SK-N-SH (cell line): ENCODE measurements at regions not wholly inside any gene's neighbourhood (a gene's known extent, or its start where the extent isn't known, plus 50 kb on each side); places are given as distances from the start of the nearest gene placed in this dataset.
"Not testable (repeated sequence)": the region's sequence is repeated elsewhere in the genome, so short reads cannot be mapped to it uniquely, and the experiment has no call there.

Source experiments
- CTCF ChIA-PET: fragments of 300-600, 350-600 bp; formaldehyde crosslinking; extraction: SDS; loops from one replicate; lab custom pipeline; 2021; lab: Yijun Ruan, JAX
- POLR2A ChIA-PET: fragments of 350-600 bp; sonication (Branson Sonifier 250); formaldehyde crosslinking; extraction: SDS; loops from one replicate; lab custom pipeline; 2020; ENCODE audit warnings: antibody characterized with exemption, inconsistent platforms; lab: Yijun Ruan, JAX
- DNase-seq: peaks from one replicate; pipeline ENCODE4 v3.0.0; 2012
- H2AFZ ChIP-seq: fragments of 200-600 bp; sonication (generic); 2 replicates; pipeline ENCODE4 v1.8.1; 2016; ENCODE audit warnings: antibody characterized with exemption, mild to moderate bottlenecking, low read depth
- H3F3A ChIP-seq: fragments of 200-600 bp; sonication (generic); replicated peaks from 2 replicates; pipeline ENCODE3; 2016; ENCODE audit warnings: antibody characterized with exemption, mild to moderate bottlenecking; ENCODE audit not compliant: insufficient read depth
- H3K27ac ChIP-seq, 2 experiments: fragments of 200-500 bp in 1 of 2; fragments of 200-600 bp in 1 of 2; sonication (Bioruptor generic) in 1 of 2; sonication (generic), shearing (Covaris generic) in 1 of 2; 2 replicates each; pipeline versions ENCODE4 v1.5.1 to v1.6.1; 2014 to 2016; ENCODE audit warnings: low read depth in 2 of 2, inconsistent platforms in 1 of 2, low read length in 1 of 2, mild to moderate bottlenecking in 1 of 2, mixed read lengths in 1 of 2
- H3K27me3 ChIP-seq: fragments of 200-600 bp; sonication (generic), shearing (Covaris generic); 2 replicates; pipeline ENCODE4 v1.6.1; 2016; ENCODE audit warnings: mixed run types; ENCODE audit not compliant: insufficient read depth
- H3K36me3 ChIP-seq, 2 experiments: fragments of 200-500 bp in 1 of 2; fragments of 200-600 bp in 1 of 2; sonication (Bioruptor generic) in 1 of 2; sonication (generic) in 1 of 2; replicated peaks in 1 of 2; 2 replicates each; pipeline versions ENCODE3 to v1.5.1; 2014 to 2016; ENCODE audit warnings: low read length in 1 of 2, mild to moderate bottlenecking in 1 of 2; ENCODE audit not compliant: insufficient read depth in 2 of 2, control insufficient read depth in 1 of 2
- H3K4me1 ChIP-seq, 2 experiments: fragments of 200-500 bp in 1 of 2; fragments of 200-600 bp in 1 of 2; sonication (Bioruptor generic) in 1 of 2; sonication (generic), shearing (Covaris generic) in 1 of 2; 2 replicates each; pipeline versions ENCODE4 v1.5.1 to v1.6.1; 2014 to 2016; ENCODE audit warnings: low read depth in 1 of 2, low read length in 1 of 2, mixed run types in 1 of 2; ENCODE audit not compliant: insufficient read depth in 2 of 2, control insufficient read depth in 1 of 2
- H3K4me2 ChIP-seq: fragments of 200-600 bp; sonication (generic), shearing (Covaris generic); 2 replicates; pipeline ENCODE4 v1.6.1; 2017; ENCODE audit warnings: mixed run types
- H3K4me3 ChIP-seq, 2 experiments: fragments of 200-500 bp in 1 of 2; fragments of 200-600 bp in 1 of 2; sonication (Bioruptor generic) in 1 of 2; sonication (generic), shearing (Covaris generic) in 1 of 2; 2 replicates each; pipeline versions ENCODE4 v1.5.1 to v1.8.1; 2014 to 2016; ENCODE audit warnings: low read depth in 2 of 2, inconsistent platforms in 1 of 2, low read length in 1 of 2, mild to moderate bottlenecking in 1 of 2, mixed read lengths in 1 of 2, moderate library complexity in 1 of 2
- H3K79me2 ChIP-seq: fragments of 200-600 bp; sonication (generic); 2 replicates; pipeline ENCODE4 v1.8.1; 2017; ENCODE audit warnings: mild to moderate bottlenecking; ENCODE audit not compliant: insufficient read depth
- H3K9ac ChIP-seq: fragments of 200-600 bp; sonication (generic); 2 replicates; pipeline ENCODE4 v1.6.1; 2017; ENCODE audit warnings: mixed run types
- H3K9me2 ChIP-seq: fragments of 200-600 bp; sonication (generic); 2 replicates; pipeline ENCODE4 v1.6.1; 2017; ENCODE audit warnings: mixed run types
- H3K9me3 ChIP-seq: fragments of 200-600 bp; sonication (generic); 2 replicates; pipeline ENCODE4 v1.6.1; 2017; ENCODE audit warnings: mixed run types, mild to moderate bottlenecking, moderate library complexity
- H4K20me1 ChIP-seq: fragments of 200-600 bp; sonication (generic); 2 replicates; pipeline ENCODE4 v1.6.1; 2017; ENCODE audit warnings: mild to moderate bottlenecking, mixed run types; ENCODE audit not compliant: insufficient read depth
- CHD2 ChIP-seq: fragments of 150-350 bp; IDR thresholded peaks from 2 replicates; pipeline ENCODE4 v1.6.1; 2018; ENCODE audit warnings: low read length; ENCODE audit not compliant: partially characterized antibody
- CTCF ChIP-seq: fragments of 200-600 bp; sonication (generic); IDR thresholded peaks from 2 replicates; pipeline ENCODE4 v1.6.1; 2017; ENCODE audit warnings: antibody characterized with exemption, mild to moderate bottlenecking, moderate library complexity
- EZH2phosphoT487 ChIP-seq: fragments of 200-600 bp; sonication (generic); IDR thresholded peaks from 2 replicates; pipeline ENCODE4 v1.6.1; 2017; ENCODE audit warnings: low read depth, mixed run types, mild to moderate bottlenecking, antibody characterized with exemption, moderate library complexity, borderline replicate concordance
- FOSL2 ChIP-seq: IDR thresholded peaks from 2 replicates; pipeline ENCODE4 v1.4.0; 2012; ENCODE audit warnings: low read depth, mild to moderate bottlenecking, moderate library complexity, borderline replicate concordance
- FOXJ3 ChIP-seq: sonication (generic); formaldehyde crosslinking; IDR thresholded peaks from 2 replicates; pipeline ENCODE4 v1.5.1; 2020; ENCODE audit warnings: mild to moderate bottlenecking, missing genetic modification reagents
- GABPA ChIP-seq: IDR thresholded peaks from 2 replicates; pipeline ENCODE4 v1.4.0; 2012; ENCODE audit warnings: low read depth, mild to moderate bottlenecking
- GATA2 ChIP-seq: sonication (generic); formaldehyde crosslinking; IDR thresholded peaks from 2 replicates; pipeline ENCODE4 v1.5.0; 2020; ENCODE audit warnings: mild to moderate bottlenecking, missing genetic modification reagents
- MXI1 ChIP-seq: IDR thresholded peaks from 2 replicates; pipeline ENCODE4 v1.6.1; 2012; ENCODE audit warnings: mild to moderate bottlenecking, low read depth, low read length, improper control_type of control experiment
- POLR2AphosphoS5 ChIP-seq: IDR thresholded peaks from 2 replicates; pipeline ENCODE4 v1.6.1; 2012; ENCODE audit warnings: low read depth, low read length
- RAD21 ChIP-seq: IDR thresholded peaks from 2 replicates; pipeline ENCODE4 v1.6.1; 2012; ENCODE audit warnings: mild to moderate bottlenecking, low read length
- RFX5 ChIP-seq: IDR thresholded peaks from 2 replicates; pipeline ENCODE4 v1.6.1; 2012; ENCODE audit warnings: mild to moderate bottlenecking, improper control_type of control experiment, low read length
- SMC3 ChIP-seq: IDR thresholded peaks from 2 replicates; pipeline ENCODE4 v1.6.1; 2012; ENCODE audit warnings: low read depth, low read length, improper control_type of control experiment
- TAF1 ChIP-seq: IDR thresholded peaks from 2 replicates; pipeline ENCODE4 v1.6.1; 2012; ENCODE audit warnings: low read depth, mild to moderate bottlenecking, low read length, moderate library complexity, borderline replicate concordance
- WGBS: methylation state at CpG from one replicate; pipeline ENCODE4 v1.1.6; 2017; ENCODE audit warnings: low lambda C conversion rate; 5-methylcytosine and 5-hydroxymethylcytosine counted together
- TF ChIP-seq, protein P1 (sequence below): IDR thresholded peaks from 2 replicates; pipeline ENCODE4 v1.4.0; 2012; ENCODE audit warnings: low read depth, borderline replicate concordance
- TF ChIP-seq, protein P2 (sequence below): fragments of 150-350 bp; IDR thresholded peaks from 2 replicates; pipeline ENCODE4 v1.6.1; 2016; ENCODE audit warnings: mild to moderate bottlenecking, low read depth, low read length

GRCh38 chr12:107605293-107605692 is 80.3 kb upstream of the PWP1 start (continued):
- no peak for TF ChIP-seq FOSL2

GRCh38 chr12:107607464-107608392 is 77.9 kb upstream of the PWP1 start:
- no peaks in the 10 kb centered on the region for H3K27me3 ChIP-seq
- no peak overlapping the region for H3K4me2 ChIP-seq
- ChIA-PET CTCF (interaction anchor here (0.7 to 19.3 kb wide), 57 partner anchors 8 to 529 kb away, joined by 3 to 361 read pairs (median 4); a partner anchor contains a TSS), POLR2A (no interaction called here)
- H3K9me2 ChIP-seq, result no peaks in the 10 kb centered on the region
- H3K4me1 ChIP-seq, result peaks cover 0 to 5% of the 10 kb centered on the region in 2 experiments; a peak in 1 of 4 replicates
- no peaks in the 10 kb centered on the region for H3K9me3 ChIP-seq
- peak; percentile 81 for DNase-seq
- WGBS, result 30% methylated on average over 12 of the region's 21 CpGs
- H3K79me2 ChIP-seq, result no peaks in the 10 kb centered on the region
- H3K9ac ChIP-seq, result no peak overlapping the region
- H3K4me3 ChIP-seq, result peak overlapping the region in 1 of 2 experiments; percentile 34; a peak in 1 of 4 replicates
- no peaks in the 10 kb centered on the region for H4K20me1 ChIP-seq
- H3K36me3 ChIP-seq, result no peaks in the 10 kb centered on the region
- no peak overlapping the region for H2AFZ ChIP-seq
- no peak overlapping the region for H3K27ac ChIP-seq
- TF ChIP-seq CHD2 (peak; percentile 9), MXI1 (no peak), RFX5 (no peak), FOXJ3 (CRISPR knock-in tag) (no peak), SMC3 (peak; percentile 92), TAF1 (no peak), CTCF (peak; percentile 93), RAD21 (peak; percentile 95), GABPA (no peak), FOSL2 (no peak), EZH2phosphoT487 (no peak), GATA2 (CRISPR knock-in tag) (no peak), POLR2AphosphoS5 (no peak)
- TF ChIP-seq, protein P1, sequence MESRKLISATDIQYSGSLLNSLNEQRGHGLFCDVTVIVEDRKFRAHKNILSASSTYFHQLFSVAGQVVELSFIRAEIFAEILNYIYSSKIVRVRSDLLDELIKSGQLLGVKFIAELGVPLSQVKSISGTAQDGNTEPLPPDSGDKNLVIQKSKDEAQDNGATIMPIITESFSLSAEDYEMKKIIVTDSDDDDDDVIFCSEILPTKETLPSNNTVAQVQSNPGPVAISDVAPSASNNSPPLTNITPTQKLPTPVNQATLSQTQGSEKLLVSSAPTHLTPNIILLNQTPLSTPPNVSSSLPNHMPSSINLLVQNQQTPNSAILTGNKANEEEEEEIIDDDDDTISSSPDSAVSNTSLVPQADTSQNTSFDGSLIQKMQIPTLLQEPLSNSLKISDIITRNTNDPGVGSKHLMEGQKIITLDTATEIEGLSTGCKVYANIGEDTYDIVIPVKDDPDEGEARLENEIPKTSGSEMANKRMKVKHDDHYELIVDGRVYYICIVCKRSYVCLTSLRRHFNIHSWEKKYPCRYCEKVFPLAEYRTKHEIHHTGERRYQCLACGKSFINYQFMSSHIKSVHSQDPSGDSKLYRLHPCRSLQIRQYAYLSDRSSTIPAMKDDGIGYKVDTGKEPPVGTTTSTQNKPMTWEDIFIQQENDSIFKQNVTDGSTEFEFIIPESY, result no peak
- TF ChIP-seq, protein P2, sequence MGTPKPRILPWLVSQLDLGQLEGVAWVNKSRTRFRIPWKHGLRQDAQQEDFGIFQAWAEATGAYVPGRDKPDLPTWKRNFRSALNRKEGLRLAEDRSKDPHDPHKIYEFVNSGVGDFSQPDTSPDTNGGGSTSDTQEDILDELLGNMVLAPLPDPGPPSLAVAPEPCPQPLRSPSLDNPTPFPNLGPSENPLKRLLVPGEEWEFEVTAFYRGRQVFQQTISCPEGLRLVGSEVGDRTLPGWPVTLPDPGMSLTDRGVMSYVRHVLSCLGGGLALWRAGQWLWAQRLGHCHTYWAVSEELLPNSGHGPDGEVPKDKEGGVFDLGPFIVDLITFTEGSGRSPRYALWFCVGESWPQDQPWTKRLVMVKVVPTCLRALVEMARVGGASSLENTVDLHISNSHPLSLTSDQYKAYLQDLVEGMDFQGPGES, result no peak
- no peaks in the 10 kb centered on the region for H3F3A ChIP-seq

DNA sequence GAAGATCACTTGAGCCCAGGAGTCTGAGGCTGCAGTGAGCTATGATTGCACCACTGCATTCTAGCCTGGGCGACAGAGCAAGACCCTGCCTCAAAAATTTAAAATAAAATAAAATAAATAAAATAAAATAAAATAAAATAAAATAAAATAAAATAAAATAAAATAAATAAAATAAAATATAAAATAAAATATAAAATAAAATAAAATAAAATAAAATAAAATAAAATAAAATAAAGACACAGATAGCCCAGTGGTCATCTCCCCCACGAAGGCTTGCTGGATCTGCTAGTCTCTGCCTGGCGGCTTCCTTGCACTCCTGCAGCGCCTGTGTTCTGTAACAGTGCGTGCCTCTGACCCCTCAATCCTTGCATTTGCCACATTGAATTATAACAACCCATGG is 76.8 kb upstream of the PWP1 start:
- H3K79me2 ChIP-seq, H3K27ac ChIP-seq, H3K9me2 ChIP-seq, H3K4me3 ChIP-seq, H3K27me3 ChIP-seq, H2AFZ ChIP-seq, H3K9ac ChIP-seq, H3K4me2 ChIP-seq, H3K4me1 ChIP-seq, H3K9me3 ChIP-seq, H3F3A ChIP-seq, DNase-seq, POLR2A ChIA-PET, H4K20me1 ChIP-seq, H3K36me3 ChIP-seq: not testable (repeated sequence)
- 64% methylated on average over 5 of the region's 5 CpGs for WGBS
- CTCF ChIA-PET, result interaction anchor here (0.6 to 19.3 kb wide), 23 partner anchors 8 to 530 kb away, joined by 3 to 361 read pairs (median 4); a partner anchor contains a TSS
